ENCODE measurements at regions not wholly inside any gene's neighbourhood (a gene's known extent, or its start where the extent isn't known, plus 50 kb on each side); places are given as distances from the start of the nearest gene placed in this dataset.
A peak's percentile ranks its signal among the peaks of the same experiment; 100 is the strongest.
"Not testable (repeated sequence)": the region's sequence is repeated elsewhere in the genome, so short reads cannot be mapped to it uniquely, and the experiment has no call there.

DNA sequence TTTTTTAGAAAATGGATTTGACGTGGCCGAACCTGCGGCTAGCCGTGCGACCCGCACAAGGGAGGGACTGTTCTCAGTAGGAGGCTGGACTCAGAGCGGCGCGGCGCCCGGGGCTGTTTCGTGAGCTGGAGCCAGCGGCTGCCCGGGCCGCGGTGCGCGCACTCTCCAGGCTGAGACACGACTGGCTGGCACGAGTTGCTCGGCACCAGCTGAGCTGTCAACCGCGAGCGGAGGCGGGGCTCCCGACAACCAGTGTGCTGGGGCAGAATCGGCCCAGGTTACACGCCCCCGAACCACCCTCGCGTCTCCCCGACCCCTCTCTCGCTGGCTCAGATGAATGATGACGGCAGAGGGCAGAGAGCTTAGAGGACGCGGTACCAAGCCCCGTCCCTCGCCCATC lies 182.3 kb upstream of the NBPF9 start:
- H3K27ac ChIP-seq; H3K4me3 ChIP-seq; H3K4me1 ChIP-seq; H3K36me3 ChIP-seq (replicated peaks in 1 of 2; ENCODE audit: insufficient read depth in 1 of 2, low read depth in 2 of 2); H3K9me3 ChIP-seq; H3K27me3 ChIP-seq; intact Hi-C loops (cut with DNase I): not testable (repeated sequence)
- peak; percentile 13 to 48 (median 39) for DNase-seq
- WGBS, 2 donors, result 2% methylated on average over 11 of the region's 38 CpGs; no CpG with 5 or more reads in 1 of the 2 donors
- peak; percentile 85 for ATAC-seq

DNA sequence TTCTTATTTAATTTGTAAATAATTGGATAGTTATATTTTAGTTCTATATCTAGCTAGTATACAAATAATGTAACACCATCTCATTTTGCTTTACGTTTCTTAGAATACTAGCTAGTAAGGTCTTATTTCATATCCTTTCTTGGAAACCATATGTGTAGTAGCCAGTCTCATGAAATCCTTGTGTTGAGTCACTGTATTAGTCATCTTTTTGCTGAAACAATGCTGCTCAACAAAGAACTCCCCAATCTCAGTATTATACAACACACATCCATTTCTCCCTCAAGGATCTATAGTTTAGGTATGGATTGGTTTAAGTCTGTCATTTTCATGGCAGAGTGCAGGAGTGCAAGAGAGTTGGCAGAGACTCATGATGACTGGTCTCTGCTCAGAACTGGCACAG lies 185.2 kb upstream of the NBPF9 start:
- H3K27me3 ChIP-seq; H3K4me3 ChIP-seq; intact Hi-C loops (cut with DNase I); H3K9me3 ChIP-seq; DNase-seq; H3K36me3 ChIP-seq (replicated peaks in 1 of 2; ENCODE audit: insufficient read depth in 1 of 2, low read depth in 2 of 2); ATAC-seq; H3K27ac ChIP-seq; H3K4me1 ChIP-seq: not testable (repeated sequence)
- WGBS, 2 donors, result 92 to 100% methylated on average over 1 of the region's 1 CpG

DNA sequence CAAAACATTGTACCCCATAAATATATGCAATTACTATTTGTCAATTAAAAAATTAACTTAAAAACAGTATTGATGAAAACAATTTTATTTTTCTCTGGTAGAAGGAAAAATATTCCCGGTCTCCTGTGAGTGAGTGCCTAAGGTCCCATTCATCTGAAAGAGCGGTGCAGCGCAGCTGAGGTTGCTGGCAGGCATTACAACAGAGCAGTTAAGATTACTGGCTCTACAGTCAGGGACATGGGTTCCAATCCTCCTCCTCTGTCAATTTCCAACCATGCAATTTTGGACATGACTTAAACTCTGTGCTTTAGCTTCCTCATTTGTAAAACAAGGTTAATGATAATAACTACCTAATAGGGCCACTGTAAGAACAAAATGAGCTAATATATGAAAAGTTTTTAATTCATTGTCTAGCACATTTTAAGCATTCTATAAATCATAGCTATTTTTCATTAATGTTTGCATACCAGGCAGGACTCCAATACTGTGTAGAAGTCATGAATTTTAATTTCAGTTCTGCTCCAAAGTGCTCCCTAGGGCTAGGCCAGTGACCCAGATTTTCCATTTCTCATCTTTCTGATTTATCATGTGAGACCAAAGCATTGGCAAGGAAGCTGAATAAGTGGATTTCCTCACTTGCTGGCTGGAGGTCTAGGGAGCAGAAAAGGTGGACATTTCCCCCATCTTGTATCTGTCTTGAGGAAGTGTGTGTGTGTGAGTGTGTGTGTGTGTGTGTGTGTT lies 174.2 kb upstream of the NBPF19 start:
- H3K9me3 ChIP-seq; H3K27me3 ChIP-seq; H3K4me3 ChIP-seq; H3K36me3 ChIP-seq (replicated peaks in 1 of 2; ENCODE audit: insufficient read depth in 1 of 2, low read depth in 2 of 2); H3K4me1 ChIP-seq; intact Hi-C loops (cut with DNase I); H3K27ac ChIP-seq; DNase-seq: not testable (repeated sequence)
- WGBS, 2 donors, result no CpG with 5 or more reads among the region's 3 CpGs
- ATAC-seq, result peak; percentile 15

DNA sequence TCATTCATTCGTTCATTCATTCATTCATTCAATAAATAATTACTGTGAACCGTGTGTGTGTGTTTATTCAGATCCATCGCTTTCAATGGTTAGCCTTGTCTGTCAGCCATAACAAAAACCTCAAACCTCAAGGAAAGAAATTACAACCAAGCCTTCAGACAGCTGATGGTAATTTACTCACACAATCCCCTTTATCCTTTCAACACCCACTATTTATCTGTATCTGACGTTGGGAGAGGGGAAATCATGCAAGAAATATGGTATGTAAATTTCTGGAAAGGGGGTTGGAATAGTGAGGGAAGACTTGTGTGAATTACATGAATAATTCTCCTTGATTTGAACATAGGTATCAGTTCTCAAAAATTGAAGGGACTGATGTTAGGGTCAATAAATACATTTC lies 173.6 kb upstream of the NBPF19 start:
- H3K4me1 ChIP-seq; H3K9me3 ChIP-seq; intact Hi-C loops (cut with DNase I); H3K27me3 ChIP-seq; ATAC-seq; H3K27ac ChIP-seq; DNase-seq; H3K4me3 ChIP-seq; H3K36me3 ChIP-seq (replicated peaks in 1 of 2; ENCODE audit: insufficient read depth in 1 of 2, low read depth in 2 of 2): not testable (repeated sequence)
- 51 to 60% methylated on average over 3 of the region's 4 CpGs for WGBS, 2 donors

DNA sequence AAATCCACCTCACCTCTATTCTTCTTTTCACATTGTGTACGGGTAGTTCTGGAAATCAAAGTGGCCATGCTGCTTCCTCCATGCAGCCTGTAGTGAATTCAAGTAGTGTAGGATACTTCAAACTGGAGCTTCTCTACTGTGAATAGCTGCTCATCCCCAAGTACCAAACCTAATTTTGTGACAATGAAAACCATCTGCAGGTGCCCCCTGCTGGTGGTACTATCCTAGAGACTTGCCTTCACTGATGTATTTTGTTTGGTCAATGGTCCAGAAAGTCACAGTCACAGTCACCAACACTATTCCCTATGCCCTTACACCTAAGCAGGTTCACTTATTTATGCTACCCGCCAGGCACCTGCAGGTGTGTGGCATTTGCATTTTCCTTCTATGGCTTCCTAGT lies 170.0 kb upstream of the NBPF19 start:
- H3K4me3 ChIP-seq; intact Hi-C loops (cut with DNase I); DNase-seq: not testable (repeated sequence)

DNA sequence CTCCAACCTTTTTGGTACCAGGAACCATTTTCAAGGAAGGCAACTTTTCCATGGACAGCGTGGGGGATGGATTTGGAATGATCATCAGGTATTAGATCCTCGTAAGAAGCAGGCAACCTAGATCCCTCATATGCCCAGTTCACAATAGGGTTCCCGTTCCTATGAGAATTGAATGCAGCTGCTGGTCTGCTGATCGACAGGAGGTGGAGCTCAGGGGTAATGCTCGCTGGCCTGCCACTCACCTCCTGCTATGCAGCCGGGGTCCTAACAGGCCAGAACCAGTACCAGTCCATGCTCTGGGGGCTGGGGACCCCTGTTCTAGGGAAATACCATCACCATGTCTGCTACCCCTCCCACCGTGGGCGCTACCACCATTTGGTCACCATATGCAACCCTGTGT lies 167.2 kb upstream of the NBPF19 start:
- H3K36me3 ChIP-seq (replicated peaks in 1 of 2; ENCODE audit: insufficient read depth in 1 of 2, low read depth in 2 of 2); intact Hi-C loops (cut with DNase I); H3K4me1 ChIP-seq; H3K9me3 ChIP-seq; H3K27ac ChIP-seq; H3K27me3 ChIP-seq; DNase-seq; ATAC-seq; H3K4me3 ChIP-seq: not testable (repeated sequence)
- WGBS, 2 donors, result 81% methylated on average over 2 of the region's 8 CpGs; no CpG with 5 or more reads in 1 of the 2 donors

More for the DNA sequence above, 170.0 kb upstream of the NBPF19 start:
- not testable (repeated sequence) for H3K27me3 ChIP-seq; H3K4me1 ChIP-seq; H3K27ac ChIP-seq; H3K36me3 ChIP-seq (replicated peaks in 1 of 2; ENCODE audit: insufficient read depth in 1 of 2, low read depth in 2 of 2); H3K9me3 ChIP-seq
- no CpG with 5 or more reads among the region's 2 CpGs for WGBS, 2 donors
- peak; percentile 64 for ATAC-seq

DNA sequence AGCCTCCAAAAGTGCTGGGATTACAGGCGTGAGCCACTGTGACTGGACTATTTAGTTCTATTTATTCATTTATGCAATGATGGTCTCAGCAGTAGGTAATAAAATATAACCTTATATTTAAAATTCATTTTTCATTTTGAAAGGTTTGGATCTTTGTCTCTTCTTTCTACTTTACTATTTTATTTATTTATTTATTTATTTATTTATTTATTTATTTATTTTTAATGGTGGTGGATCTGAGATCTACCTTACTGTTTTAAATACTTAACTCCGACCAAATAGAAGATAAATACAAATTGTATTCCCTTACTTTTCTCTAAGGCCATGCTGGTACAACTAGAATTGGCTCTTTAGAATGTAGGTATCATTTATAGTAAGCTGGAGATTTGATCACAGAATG lies 159.9 kb upstream of the NBPF19 start:
- DNase-seq; ATAC-seq; H3K9me3 ChIP-seq; H3K4me3 ChIP-seq; intact Hi-C loops (cut with DNase I); H3K4me1 ChIP-seq; H3K27ac ChIP-seq; H3K27me3 ChIP-seq; H3K36me3 ChIP-seq (replicated peaks in 1 of 2; ENCODE audit: insufficient read depth in 1 of 2, low read depth in 2 of 2): not testable (repeated sequence)
- WGBS, 2 donors, result 100% methylated on average over 1 of the region's 2 CpGs

DNA sequence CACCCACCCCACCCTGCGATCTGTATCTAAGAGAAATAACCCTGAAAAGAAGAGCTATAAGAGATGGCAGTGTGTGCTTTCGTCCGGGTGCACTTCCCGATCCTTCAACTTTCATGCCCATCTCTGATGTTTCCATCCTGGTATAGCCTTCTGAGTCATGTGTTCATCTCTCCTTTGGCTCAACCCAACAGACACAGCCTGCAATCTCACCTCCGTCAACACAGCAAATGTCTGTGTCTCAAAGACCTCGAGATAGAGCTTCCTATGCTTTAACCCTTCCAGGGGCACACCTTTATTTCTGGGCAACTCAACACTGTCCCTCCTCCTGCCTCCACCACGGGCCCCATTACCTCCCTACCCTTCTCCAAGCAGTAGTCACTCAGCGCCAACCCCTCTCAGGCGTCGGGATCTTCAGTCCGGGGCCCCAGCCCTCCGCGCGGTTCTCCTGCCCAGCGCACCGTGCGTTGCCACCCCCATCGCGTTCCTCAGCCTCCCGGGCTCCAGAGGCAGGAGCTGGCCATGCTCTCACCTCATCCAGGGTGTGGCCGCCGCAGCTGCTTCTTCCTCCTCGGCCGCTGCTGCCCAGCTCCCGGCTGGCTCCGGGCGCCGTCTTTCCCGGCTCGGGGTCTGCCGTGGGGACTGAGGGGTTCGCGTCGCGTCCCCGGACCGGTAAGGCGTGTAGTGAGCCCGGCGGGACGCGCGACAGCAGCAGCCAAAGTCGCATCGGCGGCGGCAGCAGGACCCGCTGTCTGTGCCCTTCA lies 153.7 kb upstream of the NBPF19 start:
- H3K27me3 ChIP-seq; H3K27ac ChIP-seq; H3K4me3 ChIP-seq; DNase-seq; H3K36me3 ChIP-seq (replicated peaks in 1 of 2; ENCODE audit: insufficient read depth in 1 of 2, low read depth in 2 of 2); ATAC-seq; H3K4me1 ChIP-seq; intact Hi-C loops (cut with DNase I); H3K9me3 ChIP-seq: not testable (repeated sequence)
- no CpG with 5 or more reads among the region's 48 CpGs for WGBS, 2 donors

DNA sequence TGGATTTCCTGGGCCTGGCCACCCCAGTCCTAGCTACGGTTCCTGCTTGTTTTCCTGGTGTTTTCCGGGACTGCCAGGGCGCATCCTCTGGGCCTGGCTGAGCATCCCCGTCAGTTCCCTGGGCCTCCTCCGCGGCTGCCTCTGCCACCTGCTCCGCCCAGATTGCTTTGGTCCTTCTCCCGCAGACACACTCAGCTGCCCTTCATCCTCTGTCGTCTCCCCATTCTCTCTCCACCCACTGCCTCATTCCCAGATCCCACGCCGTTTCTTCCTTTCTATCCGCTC lies 153.2 kb upstream of the NBPF19 start:
- intact Hi-C loops (cut with DNase I); H3K4me1 ChIP-seq; H3K27me3 ChIP-seq; ATAC-seq; DNase-seq; H3K9me3 ChIP-seq; H3K36me3 ChIP-seq (replicated peaks in 1 of 2; ENCODE audit: insufficient read depth in 1 of 2, low read depth in 2 of 2); H3K27ac ChIP-seq; H3K4me3 ChIP-seq: not testable (repeated sequence)
- no CpG with 5 or more reads among the region's 12 CpGs for WGBS, 2 donors

DNA sequence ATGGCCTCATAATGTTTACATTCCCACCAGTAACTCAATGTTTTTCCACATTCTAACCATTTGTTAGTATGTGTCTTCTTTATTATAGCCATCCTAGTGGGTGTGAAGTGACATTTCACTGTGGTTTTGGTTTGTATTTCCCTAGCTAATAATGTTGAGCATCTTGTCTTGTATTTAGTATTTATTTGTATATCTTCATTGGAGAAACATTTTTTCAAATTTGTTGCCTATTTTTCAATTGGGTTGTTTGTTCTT lies 144.8 kb upstream of the NBPF19 start:
- H3K27me3 ChIP-seq; H3K36me3 ChIP-seq (replicated peaks in 1 of 2; ENCODE audit: insufficient read depth in 1 of 2, low read depth in 2 of 2); DNase-seq; ATAC-seq; intact Hi-C loops (cut with DNase I); H3K4me3 ChIP-seq; H3K4me1 ChIP-seq; H3K27ac ChIP-seq; H3K9me3 ChIP-seq: not testable (repeated sequence)

DNA sequence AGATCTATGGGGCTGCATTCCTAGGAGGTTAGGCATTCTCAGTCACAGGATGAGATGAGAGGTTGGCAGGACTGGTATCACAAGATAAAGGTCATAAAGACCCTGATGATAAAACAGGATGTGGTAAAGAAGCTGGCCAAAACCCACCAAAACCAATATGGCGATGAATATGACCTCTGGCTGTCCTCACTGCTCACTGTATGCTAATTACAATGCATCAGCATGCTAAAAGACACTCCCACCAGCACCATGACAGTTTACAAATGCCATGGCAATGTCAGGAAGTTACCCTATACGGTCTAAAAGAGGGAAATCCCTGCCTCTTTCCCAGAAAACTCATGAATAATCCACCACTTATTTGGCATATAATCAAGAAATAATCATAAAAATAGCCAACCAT lies 138.8 kb upstream of the NBPF19 start:
- intact Hi-C loops (cut with DNase I); H3K27me3 ChIP-seq; H3K4me1 ChIP-seq; ATAC-seq; H3K27ac ChIP-seq; DNase-seq; H3K9me3 ChIP-seq; H3K36me3 ChIP-seq (replicated peaks in 1 of 2; ENCODE audit: insufficient read depth in 1 of 2, low read depth in 2 of 2); H3K4me3 ChIP-seq: not testable (repeated sequence)
- no CpG with 5 or more reads among the region's 2 CpGs for WGBS, 2 donors

DNA sequence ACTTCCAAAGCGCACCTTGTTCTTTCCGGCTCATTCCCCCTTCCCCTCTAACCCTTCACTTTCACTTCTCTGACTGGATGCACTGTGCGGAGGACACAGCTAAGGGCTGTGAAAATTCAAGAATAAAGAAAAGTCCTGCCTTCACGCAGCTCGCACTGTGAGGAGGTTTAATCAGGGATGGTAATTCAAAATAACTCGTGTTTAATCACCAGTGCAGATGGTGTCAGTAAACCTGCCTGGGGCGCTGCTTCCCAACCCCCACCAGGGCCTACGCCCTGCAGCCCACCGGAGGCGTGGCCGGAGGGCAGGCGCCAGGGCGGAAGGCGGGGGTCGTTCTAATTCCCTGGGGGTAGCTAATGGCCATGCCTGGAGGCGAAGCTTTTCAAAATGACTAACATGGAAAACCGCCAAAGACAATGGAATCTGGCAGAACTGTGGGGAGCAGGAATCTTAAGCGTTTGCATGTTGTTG lies 136.6 kb upstream of the NBPF19 start:
- WGBS, 2 donors, result no CpG with 5 or more reads among the region's 18 CpGs
- H3K36me3 ChIP-seq (replicated peaks in 1 of 2; ENCODE audit: insufficient read depth in 1 of 2, low read depth in 2 of 2); intact Hi-C loops (cut with DNase I); H3K27ac ChIP-seq; DNase-seq; H3K27me3 ChIP-seq; H3K4me1 ChIP-seq; H3K4me3 ChIP-seq; H3K9me3 ChIP-seq: not testable (repeated sequence)
- peak; percentile 50 for ATAC-seq
